HEK293 (cell line): ENCODE measurements at regions not wholly inside any gene's neighbourhood (a gene's known extent, or its start where the extent isn't known, plus 50 kb on each side); places are given as distances from the start of the nearest gene placed in this dataset.

Experiments used
- CTCF ChIP-seq: fragments of 450-650 bp; formaldehyde crosslinking; IDR thresholded peaks from 2 replicates; pipeline ENCODE4 v1.5.1; 2016; ENCODE audit warnings: missing biosample characterization, missing genetic modification characterization
- GLI4 ChIP-seq: fragments of 450-650 bp; formaldehyde crosslinking; IDR thresholded peaks from 2 replicates; pipeline ENCODE4 v1.5.1; 2016; ENCODE audit warnings: missing biosample characterization, missing genetic modification characterization
- PBX3 ChIP-seq: sonication (generic); formaldehyde crosslinking; IDR thresholded peaks from 2 replicates; pipeline ENCODE4 v1.8.1; 2022; ENCODE audit warnings: mild to moderate bottlenecking, moderate library complexity, missing genetic modification reagents
- TSHZ1 ChIP-seq: fragments of 450-650 bp; formaldehyde crosslinking; IDR thresholded peaks from 2 replicates; pipeline ENCODE4 v1.5.1; 2016; ENCODE audit warnings: missing biosample characterization, missing genetic modification characterization, borderline replicate concordance
- ZBTB1 ChIP-seq: fragments of 450-650 bp; formaldehyde crosslinking; IDR thresholded peaks from 2 replicates; pipeline ENCODE4 v1.5.1; 2016; ENCODE audit warnings: missing biosample characterization, missing genetic modification characterization
- ZNF16 ChIP-seq: fragments of 450-650 bp; formaldehyde crosslinking; IDR thresholded peaks from 2 replicates; pipeline ENCODE4 v1.5.1; 2016; ENCODE audit warnings: low read depth, missing biosample characterization, missing genetic modification characterization
- ZNF202 ChIP-seq: fragments of 450-650 bp; formaldehyde crosslinking; IDR thresholded peaks from 2 replicates; pipeline ENCODE4 v1.5.1; 2016; ENCODE audit warnings: missing biosample characterization, missing genetic modification characterization, borderline replicate concordance
- ZNF274 ChIP-seq, 2 experiments: fragments of 200-500 bp in 1 of 2; fragments of 450-650 bp in 1 of 2; sonication (Bioruptor generic) in 1 of 2; formaldehyde crosslinking in 1 of 2; IDR thresholded peaks; 2 replicates each; pipeline versions ENCODE4 v1.5.1 to v1.6.1; 2014 to 2016; ENCODE audit warnings: borderline replicate concordance in 1 of 2, inconsistent platforms in 1 of 2, low read length in 1 of 2, missing biosample characterization in 1 of 2, missing genetic modification characterization in 1 of 2
- ZNF548 ChIP-seq: fragments of 450-650 bp; formaldehyde crosslinking; IDR thresholded peaks from 2 replicates; pipeline ENCODE4 v1.5.1; 2016; ENCODE audit warnings: missing biosample characterization, missing genetic modification characterization
- ZNF654 ChIP-seq: fragments of 450-650 bp; formaldehyde crosslinking; IDR thresholded peaks from 2 replicates; pipeline ENCODE4 v1.5.1; 2016; ENCODE audit warnings: low read depth, missing biosample characterization, missing genetic modification characterization
- ZNF677 ChIP-seq: fragments of 450-650 bp; IDR thresholded peaks from 2 replicates; pipeline ENCODE4 v1.5.0; 2018; ENCODE audit warnings: missing biosample characterization, mild to moderate bottlenecking, missing genetic modification characterization, moderate library complexity

- no peak for TF ChIP-seq CTCF (tag by site-specific recombination)
- TF ChIP-seq ZNF654 (tag by site-specific recombination): no peak
- no peak for TF ChIP-seq ZBTB1 (tag by site-specific recombination)
- no peak for TF ChIP-seq ZNF16 (tag by site-specific recombination)
- no peak for TF ChIP-seq PBX3 (CRISPR knock-in tag)
- TF ChIP-seq TSHZ1 (tag by site-specific recombination): no peak
- no peak for TF ChIP-seq ZNF677 (tag by site-specific recombination)
- TF ChIP-seq ZNF548 (tag by site-specific recombination): no peak
- TF ChIP-seq GLI4: no peak
- TF ChIP-seq ZNF202 (tag by site-specific recombination): no peak
- no peak for TF ChIP-seq ZNF274 (IDR thresholded peaks at IDR 0.05; ENCODE audit: low read length)
- TF ChIP-seq ZNF274 (tag by site-specific recombination; IDR thresholded peaks at IDR 0.05; ENCODE audit: borderline replicate concordance): no peak
Measured at GRCh38 chr2:49241501-49241900, 87.2 kb upstream of the FSHR start.
